ENCODE measurements at regions not wholly inside any gene's neighbourhood (a gene's known extent, or its start where the extent isn't known, plus 50 kb on each side); places are given as distances from the start of the nearest gene placed in this dataset.
A peak's percentile ranks its signal among the peaks of the same experiment; 100 is the strongest.

DNA sequence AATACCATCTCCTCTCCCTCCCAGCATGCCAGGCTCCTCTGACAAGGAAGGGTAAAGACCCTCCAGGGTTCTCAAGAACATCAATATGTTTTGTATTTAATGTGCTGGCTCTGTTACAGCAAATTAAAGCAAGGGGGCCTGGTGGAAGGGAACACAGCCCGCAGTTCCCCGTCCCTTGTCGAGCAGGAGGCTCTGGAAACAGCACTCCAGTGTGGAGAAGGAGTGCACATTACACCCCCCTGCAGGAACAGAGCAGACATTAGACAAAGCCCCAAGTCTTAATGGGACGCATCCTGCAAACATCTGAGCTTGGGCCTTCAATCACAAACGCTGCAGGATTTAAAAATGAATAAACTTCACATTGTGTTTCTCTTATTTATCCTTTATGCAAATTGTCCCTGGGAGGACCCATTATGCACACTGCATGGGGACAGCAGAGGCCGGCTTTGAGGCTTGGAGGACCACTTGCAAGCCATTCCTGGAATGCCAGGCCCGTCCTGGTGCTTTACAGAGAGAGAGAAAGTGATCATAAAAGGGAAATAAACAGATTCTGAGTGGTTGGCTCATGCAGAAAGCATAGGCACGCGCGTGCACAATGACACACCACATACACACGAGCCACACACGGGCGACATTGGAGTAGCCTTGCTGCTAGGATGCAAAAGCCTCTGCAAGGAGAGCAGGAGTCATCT, 328.7 kb downstream of the SMAD2 start:
- DNase-seq (ENCODE audit: low read depth in 2 of 2): no peak

DNA sequence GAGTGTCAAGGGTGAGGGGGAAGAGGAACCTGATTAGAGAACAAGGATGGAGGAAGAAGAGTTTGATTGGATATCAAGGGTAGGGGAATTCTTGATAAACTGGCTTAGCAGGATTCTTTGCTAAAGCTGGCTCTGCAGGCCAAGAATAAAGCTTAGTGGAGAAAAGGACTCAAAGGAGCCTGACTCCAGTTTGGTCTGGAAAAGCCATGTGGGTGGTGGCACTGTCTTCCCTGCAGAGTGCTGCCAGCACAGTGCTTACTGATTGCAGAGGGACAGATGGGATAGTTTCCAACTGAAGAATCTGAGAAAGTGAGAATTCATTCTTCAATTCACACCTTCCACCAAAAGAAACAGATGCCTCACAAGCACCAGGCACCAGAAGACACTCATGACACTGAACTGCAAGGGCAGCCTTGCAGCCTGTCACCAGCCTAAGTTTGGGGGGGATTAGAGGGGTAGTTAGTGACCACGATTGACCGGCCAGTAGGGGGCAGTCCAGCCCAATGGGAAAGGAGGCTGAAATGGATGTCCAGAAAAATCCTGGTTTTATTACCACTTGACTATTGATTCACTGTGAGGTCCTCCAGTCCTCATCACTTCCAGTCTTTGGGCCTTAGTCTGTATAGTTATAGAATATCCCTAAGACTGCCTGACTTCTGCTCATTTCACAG, 334.5 kb downstream of the SMAD2 start:
- DNase-seq (ENCODE audit: low read depth in 2 of 2): peak; percentile 17 to 61

DNA sequence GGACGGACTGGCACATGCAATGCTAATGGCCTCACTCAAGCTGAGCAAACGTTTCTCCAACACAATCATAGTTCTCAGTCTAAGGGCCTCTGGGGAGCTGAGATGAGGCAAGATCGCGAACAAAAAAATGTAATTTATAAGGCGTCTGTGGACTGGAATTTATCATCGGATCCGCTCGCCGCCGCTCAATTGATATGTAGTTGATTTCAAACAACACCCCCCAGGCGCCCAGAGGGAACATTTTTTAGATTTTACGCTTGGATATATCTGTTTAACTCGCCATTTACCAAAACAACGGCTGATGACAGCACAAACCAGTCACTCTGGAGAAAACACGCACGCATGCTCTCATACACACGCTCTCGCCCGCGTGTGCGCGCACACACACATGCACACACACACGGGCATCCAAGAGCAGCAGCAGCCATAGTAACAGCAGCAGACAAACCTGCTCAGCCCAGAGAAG, 335.8 kb downstream of the SMAD2 start:
- DNase-seq (ENCODE audit: low read depth in 2 of 2): no peak

DNA sequence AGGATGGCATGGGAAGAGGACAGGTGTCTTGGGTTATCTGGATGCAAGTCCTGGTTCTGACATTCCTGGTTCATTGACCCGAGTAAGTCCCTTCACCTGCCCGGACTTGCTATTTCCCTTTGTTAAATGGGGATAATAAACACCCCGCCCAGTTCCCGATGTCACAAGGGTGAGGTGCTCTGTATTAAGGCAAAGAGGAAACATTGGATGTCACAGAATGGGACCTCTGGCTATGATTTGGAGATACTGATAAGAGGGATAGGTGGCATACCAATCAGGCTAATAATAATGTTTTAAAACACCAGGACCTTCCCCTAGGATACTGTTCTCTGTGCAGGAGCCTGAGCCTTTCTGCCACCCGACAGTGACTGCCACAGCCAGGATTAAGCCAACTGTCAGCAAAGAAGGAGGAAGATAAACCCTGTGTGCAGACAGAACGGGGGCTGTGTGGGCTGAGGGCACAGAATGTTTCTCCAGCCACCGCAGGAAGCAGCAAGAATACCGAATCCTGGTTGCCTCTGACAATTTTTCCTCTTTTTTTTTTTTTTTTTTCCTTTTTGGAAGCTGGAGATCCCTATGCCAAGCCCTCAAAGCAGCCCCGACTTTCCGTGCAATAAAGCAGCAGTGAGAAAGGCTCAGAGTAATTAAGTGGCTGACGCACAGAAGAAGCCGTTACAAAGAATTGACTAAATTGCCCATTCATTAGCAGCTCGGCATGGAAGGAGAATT, 336.6 kb downstream of the SMAD2 start:
- no peak for DNase-seq (ENCODE audit: low read depth in 2 of 2)

DNA sequence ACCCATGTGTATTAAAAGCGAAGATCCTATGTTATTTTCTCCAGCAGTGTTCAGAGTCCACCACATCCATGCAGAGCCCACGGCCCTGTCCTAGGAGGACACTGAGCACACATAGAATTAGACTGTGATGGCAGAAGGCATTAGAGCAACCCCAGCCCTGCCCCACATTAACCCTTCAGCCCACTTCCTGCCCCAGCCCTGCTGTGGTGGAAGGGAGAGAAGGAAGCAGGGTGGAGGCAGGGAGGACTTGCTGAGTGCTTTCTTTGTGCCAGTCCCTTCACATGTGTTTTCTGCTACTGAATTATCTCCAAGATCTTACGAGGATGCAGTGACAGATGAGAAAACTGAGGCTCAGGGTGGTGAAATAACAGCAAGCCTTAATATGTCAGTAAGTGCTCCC, 339.0 kb downstream of the SMAD2 start:
- no peak for DNase-seq (ENCODE audit: low read depth in 2 of 2)

DNA sequence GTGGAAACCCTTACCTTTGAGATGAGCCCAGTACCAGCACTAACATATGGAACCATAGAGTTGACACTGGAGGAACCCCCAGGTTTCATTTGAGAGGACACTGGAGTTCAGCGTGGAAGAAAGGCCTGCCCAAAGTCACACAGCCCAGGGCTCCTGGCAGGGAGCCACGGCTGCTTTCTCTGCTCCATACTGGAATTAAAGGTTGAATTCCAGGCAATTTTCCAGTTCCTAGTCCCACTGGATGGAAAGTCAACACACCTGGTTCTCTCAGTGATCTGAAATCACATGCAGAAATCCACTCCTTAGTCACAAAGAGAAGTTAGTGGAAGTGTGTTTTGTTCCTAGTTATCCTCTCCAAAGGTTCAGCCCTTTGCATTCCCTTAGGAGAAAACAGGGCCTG, 336.1 kb upstream of the SKOR2 start:
- DNase-seq (ENCODE audit: low read depth in 2 of 2): no peak

DNA sequence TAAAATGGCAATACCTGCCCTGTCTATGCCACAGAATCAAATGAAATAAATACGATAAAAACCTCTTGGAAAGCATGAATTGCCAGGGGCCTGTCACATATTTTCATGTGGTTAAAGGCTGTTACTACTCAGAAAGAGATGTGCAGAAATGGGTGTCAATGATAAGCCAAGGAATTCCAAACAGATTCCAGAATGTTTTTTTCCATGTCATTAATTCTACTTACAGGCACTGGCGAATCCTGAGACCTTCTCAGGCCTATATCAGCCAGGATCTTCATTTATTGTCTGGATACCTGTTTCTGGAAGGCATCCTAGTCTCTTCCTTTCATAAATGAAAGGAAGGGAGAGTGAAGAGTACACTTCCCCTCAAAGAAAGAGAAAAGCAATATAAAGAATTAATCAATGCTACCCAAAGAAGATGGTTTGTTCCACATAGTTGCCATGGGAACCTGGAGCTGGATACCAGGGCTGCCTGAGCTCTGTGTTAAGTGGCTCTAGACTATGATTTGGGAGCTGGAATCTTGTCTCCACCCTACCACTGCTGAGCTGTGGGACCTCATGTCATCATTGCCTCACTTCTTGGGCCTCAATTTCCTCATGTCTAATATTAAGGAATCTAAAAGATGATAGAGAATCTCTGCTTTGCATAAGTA, 335.1 kb upstream of the SKOR2 start:
- no peak for DNase-seq (ENCODE audit: low read depth in 2 of 2)

DNA sequence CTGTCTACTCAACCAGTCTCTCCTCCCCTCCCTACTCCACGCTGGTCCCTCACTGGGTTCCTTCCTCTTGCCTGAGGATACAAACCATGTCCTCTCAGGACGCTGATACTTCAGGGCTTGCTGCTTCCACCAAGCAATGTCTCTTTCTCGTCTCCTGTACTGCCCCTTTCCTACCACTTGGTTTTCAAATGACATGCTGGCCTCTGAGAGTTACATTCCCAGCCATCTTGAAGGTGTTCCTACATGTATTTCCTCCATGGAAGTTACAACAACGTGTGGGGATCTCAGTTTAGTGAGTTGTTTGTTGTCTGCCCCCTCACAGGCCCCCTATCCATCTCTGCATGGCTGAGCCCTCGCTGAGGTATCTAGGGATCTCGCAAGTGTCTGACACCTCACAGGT, 334.5 kb upstream of the SKOR2 start:
- no peak for DNase-seq (ENCODE audit: low read depth in 2 of 2)

DNA sequence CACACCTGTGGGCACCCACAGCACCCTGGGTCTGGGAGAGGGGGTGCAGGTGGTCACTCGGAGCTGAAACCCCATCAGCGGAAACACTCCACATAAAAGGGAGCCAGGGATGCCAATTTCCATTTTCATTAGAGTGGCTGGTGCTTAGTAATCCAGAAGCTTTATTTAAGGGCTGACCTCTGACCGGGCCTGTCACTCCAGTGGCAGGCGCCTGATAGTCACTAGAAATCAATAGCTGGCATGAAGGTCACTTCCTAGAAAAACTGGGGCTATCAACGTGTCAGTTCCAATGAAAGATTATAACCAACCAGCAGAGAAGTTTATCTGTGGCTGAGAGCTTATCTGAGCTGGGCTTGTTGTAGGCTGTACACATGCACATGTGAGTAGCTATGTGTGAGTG, 333.7 kb upstream of the SKOR2 start:
- DNase-seq (ENCODE audit: low read depth in 2 of 2): no peak

DNA sequence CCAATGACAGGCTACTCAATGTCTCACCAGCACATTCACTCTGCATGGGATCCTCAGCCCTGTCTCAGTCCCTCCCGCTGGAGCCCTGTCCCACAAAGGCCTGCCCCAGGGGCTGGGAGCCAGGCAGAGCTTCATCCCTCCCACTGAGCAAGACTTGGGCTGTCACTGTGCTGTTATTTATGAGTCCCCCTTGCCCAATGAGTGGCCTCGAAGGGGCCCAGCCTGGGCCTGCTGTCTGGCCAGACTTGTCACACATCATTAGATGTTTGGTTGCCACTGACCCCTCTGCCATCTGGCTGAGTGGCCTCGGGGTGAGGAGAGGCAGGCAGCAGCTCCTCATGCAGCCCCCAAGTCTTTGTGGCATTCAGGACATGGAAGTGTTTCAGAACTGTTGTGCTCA, 330.6 kb upstream of the SKOR2 start:
- DNase-seq (ENCODE audit: low read depth in 2 of 2): no peak

DNA sequence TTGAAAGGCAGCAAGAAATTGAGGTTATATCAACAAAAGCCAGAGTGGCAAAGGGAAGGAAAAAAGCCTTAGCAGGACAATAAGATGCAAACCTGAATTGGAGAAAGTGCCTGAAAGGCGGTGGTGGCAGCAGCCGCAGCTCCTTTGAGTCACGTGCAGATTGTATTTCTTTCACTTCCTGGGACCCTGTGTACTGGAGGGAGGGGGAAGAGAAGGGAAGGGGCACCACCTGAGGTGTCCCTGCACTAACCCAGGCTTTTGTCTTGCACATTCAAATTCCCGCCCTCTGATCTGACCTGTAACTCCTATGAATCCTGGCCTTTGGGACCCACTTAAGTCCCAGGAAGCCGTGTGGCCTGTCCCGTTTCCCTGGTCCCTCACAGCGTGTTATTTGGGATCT, 326.1 kb upstream of the SKOR2 start:
- no peak for DNase-seq (ENCODE audit: low read depth in 2 of 2)

DNA sequence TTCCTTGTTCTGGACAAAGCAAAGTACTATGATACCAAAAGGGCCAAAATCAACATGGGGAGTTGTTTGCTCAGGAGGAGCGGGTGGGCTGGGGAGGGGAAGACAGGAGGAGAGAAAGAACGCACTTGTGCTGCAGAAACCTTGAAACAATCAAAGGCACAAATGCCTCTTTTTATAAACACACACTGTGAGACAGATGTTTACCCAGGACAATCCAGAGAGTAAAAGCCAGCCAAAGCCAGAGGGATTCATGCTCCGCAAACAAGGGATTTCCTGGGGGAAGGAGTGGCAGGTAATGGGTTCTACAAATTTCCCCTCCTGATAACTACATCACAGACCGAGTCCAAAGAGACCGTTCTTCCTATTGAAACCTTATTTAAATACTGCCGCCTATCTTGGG, 323.5 kb upstream of the SKOR2 start:
- DNase-seq (ENCODE audit: low read depth in 2 of 2): no peak

DNA sequence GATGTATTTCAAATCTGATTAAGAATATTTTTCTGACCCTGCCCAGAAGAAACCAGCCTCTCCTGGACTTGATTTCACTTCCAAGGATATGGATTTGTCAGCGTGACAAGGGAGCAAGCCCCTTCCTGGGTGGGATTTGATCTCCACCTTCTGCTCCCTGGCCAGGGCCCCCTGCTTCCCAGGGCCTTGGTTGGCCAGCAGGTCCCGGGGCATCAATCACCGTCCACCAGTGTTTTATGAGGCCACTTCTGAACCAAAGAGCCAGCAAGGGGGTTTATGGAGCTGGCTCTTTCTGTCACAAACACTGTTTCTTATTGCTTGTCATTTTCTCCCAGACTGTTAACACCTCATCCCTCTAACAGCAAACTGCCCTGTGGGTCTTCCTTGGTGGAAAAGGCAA, 320.5 kb upstream of the SKOR2 start:
- no peak for DNase-seq (ENCODE audit: low read depth in 2 of 2)

DNA sequence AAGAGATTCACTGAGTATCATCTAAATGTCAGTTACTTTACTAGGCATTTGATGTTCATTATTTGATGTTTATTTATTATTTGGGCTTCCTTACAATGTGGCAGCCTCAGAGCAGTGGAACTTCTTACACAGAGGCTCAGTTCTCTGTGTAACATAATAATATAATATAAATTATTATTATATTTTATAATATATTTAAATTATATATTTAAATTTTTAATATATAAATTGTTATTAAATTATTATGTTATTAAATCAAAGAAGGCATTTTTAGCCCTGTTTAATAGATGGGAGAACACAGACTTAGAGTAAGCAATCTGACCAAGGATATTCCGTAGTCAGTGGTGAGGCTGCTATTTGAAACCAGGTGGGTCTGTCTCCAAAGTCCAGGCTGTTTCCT, 315.3 kb upstream of the SKOR2 start:
- DNase-seq (ENCODE audit: low read depth in 2 of 2): no peak

DNA sequence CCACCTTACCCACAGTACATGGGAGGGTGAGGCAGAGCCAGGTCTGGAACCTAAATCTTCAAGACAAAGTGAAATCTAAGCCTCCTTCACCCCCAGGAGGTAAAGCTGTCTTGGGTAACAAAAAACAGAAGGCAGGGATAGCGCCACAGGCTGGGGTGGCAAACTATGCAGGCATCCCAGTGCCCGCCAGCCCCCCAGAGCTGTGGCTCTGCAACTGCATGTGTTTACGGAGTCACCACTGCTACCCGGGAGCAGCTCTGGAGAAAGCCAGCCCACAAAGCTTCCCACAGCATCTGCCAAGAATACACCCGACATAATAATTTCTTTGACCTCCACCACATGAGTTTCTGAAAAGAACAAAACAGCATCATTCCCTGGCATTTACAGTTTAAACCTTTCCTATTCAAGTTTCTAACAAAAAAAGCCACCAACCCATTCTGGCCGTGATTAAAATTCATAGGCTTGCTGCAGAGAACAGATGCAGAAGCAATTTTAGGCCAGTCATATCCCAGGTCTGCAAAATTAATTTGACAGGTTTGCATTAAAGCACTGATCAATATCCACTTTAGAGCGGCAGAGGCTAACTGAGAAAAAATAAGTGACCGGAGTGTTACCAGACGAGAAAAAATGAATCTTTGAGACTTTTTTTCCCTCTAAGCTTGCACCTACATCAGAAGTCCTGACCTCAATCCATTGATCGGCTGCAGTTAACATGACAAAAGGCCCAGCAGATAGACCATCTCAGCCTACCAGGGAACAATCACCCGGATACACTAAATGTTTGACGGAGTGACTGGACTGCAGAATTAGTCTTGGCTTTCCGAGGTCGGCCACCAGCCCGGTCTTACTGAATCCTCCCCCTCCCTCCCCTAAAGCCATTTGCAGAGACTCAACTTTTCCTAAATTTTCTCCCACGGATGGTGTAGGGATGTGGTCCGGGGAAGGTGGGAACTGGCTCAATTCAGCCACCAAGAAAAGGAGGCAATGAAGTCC, 309.6 kb upstream of the SKOR2 start:
- no peak for DNase-seq (ENCODE audit: low read depth in 2 of 2)

DNA sequence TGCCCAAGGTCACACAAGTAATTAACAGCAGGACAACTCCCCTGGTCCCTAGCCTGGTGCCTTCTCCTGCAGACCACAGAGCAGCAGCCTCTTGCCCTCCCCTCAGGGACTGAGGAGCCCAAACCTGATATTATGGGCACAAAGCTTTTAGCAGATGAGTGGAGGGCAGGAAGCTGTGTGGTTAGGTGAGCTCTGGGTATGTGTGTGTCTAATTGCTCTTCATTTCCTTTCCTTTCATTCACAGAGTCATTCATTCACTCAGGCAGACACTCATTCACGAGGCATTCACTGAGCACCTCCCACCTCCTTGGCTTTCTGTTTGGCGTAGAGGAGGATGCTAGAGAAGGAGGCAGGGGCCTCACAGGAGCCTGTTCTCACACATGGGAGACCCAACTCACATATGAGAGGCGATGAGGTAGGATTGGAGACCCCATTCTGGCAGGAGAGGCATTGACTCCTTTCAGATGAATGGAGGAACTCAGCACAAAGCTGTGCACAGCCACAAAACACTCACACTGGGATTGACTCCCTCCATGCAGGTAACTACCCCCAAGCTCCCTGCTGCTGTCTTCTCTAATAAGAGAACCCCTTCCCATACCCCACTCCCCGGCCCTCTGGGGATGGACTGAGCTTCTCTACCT, 306.8 kb upstream of the SKOR2 start:
- no peak for DNase-seq (ENCODE audit: low read depth in 2 of 2)

DNA sequence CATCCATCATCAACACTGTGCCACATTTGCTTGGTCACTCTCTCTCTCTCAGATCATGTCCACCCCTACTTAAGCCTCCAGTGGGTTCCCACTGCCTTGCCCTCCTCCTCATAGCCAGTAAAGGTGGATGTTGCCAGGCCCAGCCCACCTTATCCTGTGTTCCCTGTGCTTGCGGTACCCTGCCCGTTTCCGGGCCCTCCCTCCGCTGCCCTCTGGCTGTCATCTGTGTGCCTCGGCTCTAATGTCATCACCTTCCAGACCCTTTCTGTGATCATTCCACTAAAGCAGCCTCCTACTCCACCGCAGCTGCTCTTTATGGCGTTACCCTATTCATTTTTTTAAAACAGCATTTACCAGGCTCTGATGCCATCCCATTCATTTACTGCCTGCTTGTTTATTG, 305.7 kb upstream of the SKOR2 start:
- no peak for DNase-seq (ENCODE audit: low read depth in 2 of 2)

DNA sequence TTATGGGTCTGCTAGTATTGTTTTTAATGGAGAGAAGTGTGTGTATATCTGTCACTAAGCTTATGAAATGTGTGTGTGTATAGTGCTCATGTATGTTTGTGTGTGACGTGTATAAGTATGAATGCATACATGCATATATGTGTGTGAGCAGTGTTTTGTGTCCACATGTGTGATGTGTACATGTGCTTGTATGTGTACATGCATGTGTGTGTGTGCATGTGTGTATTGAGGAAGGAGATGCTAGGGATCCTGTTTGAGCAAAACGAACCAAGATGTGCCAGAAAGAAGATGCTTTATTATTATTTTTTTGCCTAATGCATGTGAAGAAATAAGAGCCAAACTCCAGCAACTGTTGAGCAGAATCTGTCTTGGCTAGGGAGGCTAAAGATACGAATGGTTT, 301.3 kb upstream of the SKOR2 start:
- DNase-seq (ENCODE audit: low read depth in 2 of 2): no peak

DNA sequence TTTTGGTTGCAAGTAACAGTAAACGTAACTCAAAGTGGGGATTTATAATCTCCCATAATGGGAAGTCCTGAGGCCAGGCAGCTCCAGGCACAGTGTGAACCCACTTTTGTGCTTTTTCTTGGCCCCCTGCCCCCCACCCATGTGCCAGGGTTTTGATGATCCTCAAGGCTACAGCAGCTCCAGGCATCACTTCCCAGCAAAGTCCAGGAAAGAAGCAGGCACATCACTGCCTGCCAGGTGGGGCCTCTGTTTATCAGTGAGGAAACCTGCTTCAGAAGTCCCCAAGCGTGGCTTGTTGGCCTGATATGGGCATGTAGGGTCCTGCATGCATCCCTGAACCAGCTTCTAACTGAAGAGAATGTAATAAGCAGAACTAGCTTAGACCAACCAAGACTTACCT, 299.2 kb upstream of the SKOR2 start:
- no peak for DNase-seq (ENCODE audit: low read depth in 2 of 2)

DNA sequence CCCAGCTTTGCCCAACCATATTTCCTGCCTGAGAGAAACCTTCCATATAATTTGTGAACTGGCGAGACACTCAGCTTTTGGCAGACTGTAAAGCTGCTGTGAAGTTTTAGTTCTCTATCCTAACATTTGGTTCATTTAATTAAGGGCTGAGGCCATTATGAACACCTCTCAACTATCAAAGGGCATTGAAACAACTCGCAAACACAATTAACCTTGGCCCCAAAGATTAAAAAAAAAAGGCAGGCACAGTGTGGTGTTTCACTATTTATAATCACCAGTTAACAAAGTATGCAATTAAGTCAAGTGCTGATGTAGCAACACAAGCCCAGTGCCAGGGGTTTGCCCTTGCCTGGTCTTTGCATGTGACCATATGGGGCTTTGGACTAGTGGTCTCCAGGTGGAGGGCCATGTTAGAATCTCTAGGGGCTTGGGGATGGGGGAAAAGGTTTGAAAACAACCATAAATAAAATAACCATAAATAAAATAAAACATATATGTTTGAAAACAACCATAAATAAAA, 297.6 kb upstream of the SKOR2 start:
- no peak for DNase-seq (ENCODE audit: low read depth in 2 of 2)
